HG03175 (cell line): ENCODE measurements at regions not wholly inside any gene's neighbourhood (a gene's known extent, or its start where the extent isn't known, plus 50 kb on each side); places are given as distances from the start of the nearest gene placed in this dataset.

Experiments
- ATAC-seq: cut with Tn5 transposase; IDR thresholded peaks from one replicate; pipeline ENCODE4 v1.9.1; 2021; ENCODE audit warnings: mild to moderate bottlenecking, moderate library complexity; ENCODE audit not compliant: unreplicated experiment

- ATAC-seq, result no peak
These were observed 345.1 kb downstream of the LMO4 start for GRCh38 chr1:87673748-87674147.

GRCh38 chr1:87674791-87675190, 346.1 kb downstream of the LMO4 start:
- ATAC-seq, result no peak

GRCh38 chr1:87678266-87678665, 349.6 kb downstream of the LMO4 start:
- ATAC-seq, result no peak

- ATAC-seq, result no peak
These were observed 353.9 kb downstream of the LMO4 start for GRCh38 chr1:87682565-87682964.

GRCh38 chr1:87683196-87683956, 354.7 kb downstream of the LMO4 start:
- no peak for ATAC-seq

GRCh38 chr1:87684194-87684593, 355.5 kb downstream of the LMO4 start:
- ATAC-seq, result no peak

- no peak for ATAC-seq
These were observed 356.1 kb downstream of the LMO4 start for GRCh38 chr1:87684713-87685205.

GRCh38 chr1:87685311-87686135, 356.8 kb downstream of the LMO4 start:
- no peak for ATAC-seq

- ATAC-seq, result no peak
These were observed 357.4 kb downstream of the LMO4 start for GRCh38 chr1:87686136-87686495.

- ATAC-seq, result no peak
These were observed 358.0 kb downstream of the LMO4 start for GRCh38 chr1:87686671-87687070.

GRCh38 chr1:87688136-87688535, 359.5 kb downstream of the LMO4 start:
- no peak for ATAC-seq

- no peak for ATAC-seq
These were observed 360.8 kb downstream of the LMO4 start for GRCh38 chr1:87689487-87689886.

- ATAC-seq, result no peak
These were observed 367.8 kb downstream of the LMO4 start for GRCh38 chr1:87696483-87696882.

GRCh38 chr1:87702455-87702854, 373.8 kb downstream of the LMO4 start:
- ATAC-seq, result no peak

- ATAC-seq, result no peak
These were observed 376.6 kb downstream of the LMO4 start for GRCh38 chr1:87705233-87705632.

GRCh38 chr1:87706203-87706602, 377.5 kb downstream of the LMO4 start:
- ATAC-seq, result no peak

GRCh38 chr1:87706779-87707228, 378.1 kb downstream of the LMO4 start:
- no peak for ATAC-seq

- ATAC-seq, result no peak
These were observed 378.7 kb downstream of the LMO4 start for GRCh38 chr1:87707411-87707810.

GRCh38 chr1:87712261-87713010, 383.8 kb downstream of the LMO4 start:
- ATAC-seq, result no peak

GRCh38 chr1:87714278-87714677, 385.6 kb downstream of the LMO4 start:
- ATAC-seq, result no peak

- no peak for ATAC-seq
These were observed 386.4 kb downstream of the LMO4 start for GRCh38 chr1:87715052-87715451.
